ENCODE measurements at regions not wholly inside any gene's neighbourhood (a gene's known extent, or its start where the extent isn't known, plus 50 kb on each side); places are given as distances from the start of the nearest gene placed in this dataset.

GRCh38 chr4:160217352-160217751 lies 1114.5 kb downstream of the RAPGEF2 start:
- Histone ChIP-seq H3K4me2 (ENCODE audit: insufficient read depth in 1 of 2, low read depth in 2 of 2, low read length in 2 of 2) (no peak overlapping the region), H3K79me2 (ENCODE audit: control insufficient read depth in 1 of 2, insufficient read depth in 2 of 2, low read length in 2 of 2) (no peaks in the 10 kb centered on the region), H3K4ac (replicated peaks; ENCODE audit: insufficient read length, low read depth, low read length) (no peak overlapping the region), H4K20me1 (replicated peaks in 1 of 2; ENCODE audit: control insufficient read depth in 1 of 2, insufficient read depth in 2 of 2, low read length in 2 of 2) (no peaks in the 10 kb centered on the region), H3K9me3 (ENCODE audit: insufficient read depth in 2 of 2, low read depth in 1 of 2, low read length in 1 of 2) (peaks cover 14 to 19% of the 10 kb centered on the region in 2 experiments; a peak in 3 of 4 replicates), H2BK15ac (ENCODE audit: low read length) (no peak overlapping the region), H3K4me1 (replicated peaks in 1 of 4; ENCODE audit: control insufficient read depth in 3 of 4, insufficient read depth in 4 of 4, low read length in 3 of 4) (no peaks in the 10 kb centered on the region), H3K56ac (replicated peaks; ENCODE audit: insufficient read length, low read depth, low read length) (no peak overlapping the region), H3K23me2 (ENCODE audit: low read depth, low read length) (no peaks in the 10 kb centered on the region), H3K18ac (ENCODE audit: extremely low read depth, low read length) (no peak overlapping the region), H3K4me3 (ENCODE audit: extremely low read depth in 1 of 4, insufficient read depth in 2 of 4, low read depth in 3 of 4, low read length in 4 of 4) (no peak overlapping the region), H2AK5ac (ENCODE audit: low read depth, low read length) (no peak overlapping the region), H3K79me1 (ENCODE audit: low read depth, low read length) (no peaks in the 10 kb centered on the region), H4K91ac (replicated peaks; ENCODE audit: insufficient read length, low read length) (no peak overlapping the region), H3K36me3 (ENCODE audit: control insufficient read depth in 2 of 4, insufficient read depth in 4 of 4, low read length in 3 of 4) (peaks cover 0 to 7% (median 0%) of the 10 kb centered on the region in 4 experiments; a peak in 1 of 8 replicates), H3K14ac (ENCODE audit: insufficient read length) (no peak overlapping the region), H3K9ac (replicated peaks in 1 of 4; ENCODE audit: extremely low read depth in 1 of 4, low read depth in 3 of 4, low read length in 3 of 4) (no peak overlapping the region), H4K5ac (ENCODE audit: insufficient read length, low read depth, low read length) (no peak overlapping the region), H4K8ac (ENCODE audit: extremely low read depth, insufficient read depth, low read length) (no peak overlapping the region), H3K23ac (ENCODE audit: insufficient read length) (no peak overlapping the region), H2BK12ac (ENCODE audit: low read depth, low read length) (no peak overlapping the region), H3K27me3 (replicated peaks in 1 of 4; ENCODE audit: control insufficient read depth in 3 of 4, extremely low read depth in 1 of 4, insufficient read depth in 3 of 4, low read length in 3 of 4) (no peaks in the 10 kb centered on the region), H3K27ac (ENCODE audit: low read depth, low read length) (no peak overlapping the region), H2BK5ac (ENCODE audit: low read depth, low read length) (no peak overlapping the region), H2BK20ac (ENCODE audit: low read length) (no peak overlapping the region), H2AFZ (ENCODE audit: low read length) (no peak overlapping the region), H2BK120ac (replicated peaks; ENCODE audit: low read depth, low read length) (no peak overlapping the region)
- peak; percentile 47; the same call in 1 of the 2 replicates for TF ChIP-seq MAFK (IDR thresholded peaks at IDR 0.05; ENCODE audit: low read depth, low read length)
- TF ChIP-seq ASH2L (IDR thresholded peaks at IDR 0.05; ENCODE audit: low read length), result no peak
- ChIA-PET POLR2A (ENCODE audit: partially characterized antibody) (no interaction called here), CTCF (ENCODE audit: partially characterized antibody) (no interaction called here)
- 100% methylated on average over 1 of the region's 1 CpG; no CpG with 5 or more reads in 1 of the 2 experiments for WGBS, 2 experiments (ENCODE audit: extremely low coverage in 1 of 2, insufficient coverage in 1 of 2, insufficient read length in 1 of 2, insufficient replicate concordance in 2 of 2, low coverage in 1 of 2, low lambda C conversion rate in 2 of 2, missing lambda C conversion rate in 1 of 2)
- no peak for DNase-seq (ENCODE audit: low read depth in 1 of 2, low spot score in 2 of 2)
- no peak for FAIRE-seq

All from H1 (cell line).